ENCODE measurements at regions not wholly inside any gene's neighbourhood (a gene's known extent, or its start where the extent isn't known, plus 50 kb on each side); places are given as distances from the start of the nearest gene placed in this dataset.
"Not testable (repeated sequence)": the region's sequence is repeated elsewhere in the genome, so short reads cannot be mapped to it uniquely, and the experiment has no call there.

- no peak for DNase-seq
Observed at GRCh38 chr2:16111838-16112210, 171.5 kb downstream of the MYCN start.

- DNase-seq = no peak
Observed at GRCh38 chr2:16109821-16110310, 169.5 kb downstream of the MYCN start.

GRCh38 chr2:16109368-16109820 is 169.0 kb downstream of the MYCN start:
- no peak for DNase-seq

GRCh38 chr2:16107246-16107645 is 166.9 kb downstream of the MYCN start:
- DNase-seq = no peak

- DNase-seq = no peak
Observed at GRCh38 chr2:16106619-16107018, 166.3 kb downstream of the MYCN start.

GRCh38 chr2:16105669-16106281 is 165.4 kb downstream of the MYCN start:
- no peak for DNase-seq

GRCh38 chr2:16104949-16105668 is 164.8 kb downstream of the MYCN start:
- DNase-seq = no peak

- no peak for DNase-seq
Observed at GRCh38 chr2:16104315-16104948, 164.1 kb downstream of the MYCN start.

- no peak for DNase-seq
Observed at GRCh38 chr2:16103614-16104314, 163.4 kb downstream of the MYCN start.

GRCh38 chr2:16102976-16103380 is 162.6 kb downstream of the MYCN start:
- DNase-seq = no peak

GRCh38 chr2:16102358-16102975 is 162.1 kb downstream of the MYCN start:
- DNase-seq = no peak

- DNase-seq = no peak
Observed at GRCh38 chr2:16101196-16101595, 160.8 kb downstream of the MYCN start.

GRCh38 chr2:16100006-16100405 is 159.7 kb downstream of the MYCN start:
- DNase-seq = no peak

GRCh38 chr2:16099326-16099725 is 159.0 kb downstream of the MYCN start:
- DNase-seq = no peak

- DNase-seq = no peak
Observed at GRCh38 chr2:16096962-16097361, 156.6 kb downstream of the MYCN start.

- not testable (repeated sequence) for DNase-seq
Observed at GRCh38 chr2:16095483-16095882, 155.1 kb downstream of the MYCN start.

- no peak for DNase-seq
Observed at GRCh38 chr2:16094811-16095210, 154.5 kb downstream of the MYCN start.

GRCh38 chr2:16093639-16094529 is 153.5 kb downstream of the MYCN start:
- DNase-seq = no peak

- no peak for DNase-seq
Observed at GRCh38 chr2:16092861-16093638, 152.7 kb downstream of the MYCN start.

GRCh38 chr2:16091576-16092282 is 151.4 kb downstream of the MYCN start:
- DNase-seq = no peak

Data from CD4-positive, alpha-beta T cell treated with Interleukin-12 subunit alpha and Interleukin-12 subunit beta, for 1 hour (primary cell).